ENCODE measurements at regions not wholly inside any gene's neighbourhood (a gene's known extent, or its start where the extent isn't known, plus 50 kb on each side); places are given as distances from the start of the nearest gene placed in this dataset.

- Histone ChIP-seq H3K9me3 (ENCODE audit: low read length) (no peaks in the 10 kb centered on the region), H3K27ac (ENCODE audit: low read depth, low read length, poor library complexity, severe bottlenecking) (no peak overlapping the region), H2AFZ (ENCODE audit: low read length) (no peak overlapping the region), H3K4me1 (ENCODE audit: insufficient read depth, low read length, poor library complexity, severe bottlenecking) (no peaks in the 10 kb centered on the region), H3K36me3 (ENCODE audit: insufficient read depth, low read length) (no peaks in the 10 kb centered on the region), H3K4me3 (ENCODE audit: low read depth, low read length, poor library complexity, severe bottlenecking) (no peak overlapping the region), H3K4me2 (ENCODE audit: low read length) (no peak overlapping the region), H3K79me2 (ENCODE audit: insufficient read depth, low read depth, low read length) (no peaks in the 10 kb centered on the region), H3K9me2 (ENCODE audit: insufficient read depth, low read length) (no peaks in the 10 kb centered on the region), H4K20me1 (ENCODE audit: insufficient read depth, low read length) (no peaks in the 10 kb centered on the region)
- BruUV-seq (replicated peaks): no TSS peak
- intact Hi-C loops (cut with micrococcal nuclease; ENCODE audit: unreplicated experiment): no loop called here
- DNase-seq (ENCODE audit: low spot score): no peak
- POLR2A ChIA-PET: no interaction called here
- TF ChIP-seq CTCF (conservative IDR thresholded peaks at IDR 0.05; ENCODE audit: low read length) (no peak), EZH2phosphoT487 (IDR thresholded peaks at IDR 0.05; ENCODE audit: borderline replicate concordance, low read depth, low read length) (no peak)
- CTCF ChIA-PET (ENCODE audit: unreplicated experiment): no interaction called here
These were observed 64.9 kb upstream of the TAS2R16 start for GRCh38 chr7:123060446-123060845.

GRCh38 chr7:123057911-123058310, 62.4 kb upstream of the TAS2R16 start:
- TF ChIP-seq EZH2phosphoT487 (IDR thresholded peaks at IDR 0.05; ENCODE audit: borderline replicate concordance, low read depth, low read length) (no peak), CTCF (conservative IDR thresholded peaks at IDR 0.05; ENCODE audit: low read length) (no peak)
- Histone ChIP-seq H3K4me2 (ENCODE audit: low read length) (no peak overlapping the region), H3K4me3 (ENCODE audit: low read depth, low read length, poor library complexity, severe bottlenecking) (no peak overlapping the region), H3K36me3 (ENCODE audit: insufficient read depth, low read length) (no peaks in the 10 kb centered on the region), H3K4me1 (ENCODE audit: insufficient read depth, low read length, poor library complexity, severe bottlenecking) (no peaks in the 10 kb centered on the region), H3K9me3 (ENCODE audit: low read length) (no peaks in the 10 kb centered on the region), H2AFZ (ENCODE audit: low read length) (no peak overlapping the region), H3K9me2 (ENCODE audit: insufficient read depth, low read length) (no peaks in the 10 kb centered on the region), H3K79me2 (ENCODE audit: insufficient read depth, low read depth, low read length) (no peaks in the 10 kb centered on the region), H3K27ac (ENCODE audit: low read depth, low read length, poor library complexity, severe bottlenecking) (no peak overlapping the region), H4K20me1 (ENCODE audit: insufficient read depth, low read length) (no peaks in the 10 kb centered on the region)
- BruUV-seq (replicated peaks): no TSS peak
- no peak for DNase-seq (ENCODE audit: low spot score)
- CTCF ChIA-PET (ENCODE audit: unreplicated experiment): no interaction called here
- intact Hi-C loops (cut with micrococcal nuclease; ENCODE audit: unreplicated experiment): no loop called here
- POLR2A ChIA-PET: no interaction called here

GRCh38 chr7:123054357-123055133, 59.0 kb upstream of the TAS2R16 start:
- Histone ChIP-seq H3K9me3 (ENCODE audit: low read length) (no peaks in the 10 kb centered on the region), H3K4me2 (ENCODE audit: low read length) (no peak overlapping the region), H3K4me3 (ENCODE audit: low read depth, low read length, poor library complexity, severe bottlenecking) (no peak overlapping the region), H3K27ac (ENCODE audit: low read depth, low read length, poor library complexity, severe bottlenecking) (no peak overlapping the region), H3K36me3 (ENCODE audit: insufficient read depth, low read length) (no peaks in the 10 kb centered on the region), H4K20me1 (ENCODE audit: insufficient read depth, low read length) (no peaks in the 10 kb centered on the region), H3K4me1 (ENCODE audit: insufficient read depth, low read length, poor library complexity, severe bottlenecking) (no peaks in the 10 kb centered on the region), H3K79me2 (ENCODE audit: insufficient read depth, low read depth, low read length) (no peaks in the 10 kb centered on the region), H2AFZ (ENCODE audit: low read length) (no peak overlapping the region), H3K9me2 (ENCODE audit: insufficient read depth, low read length) (no peaks in the 10 kb centered on the region)
- ChIA-PET CTCF (ENCODE audit: unreplicated experiment) (no interaction called here), POLR2A (interaction anchor here (0.6 kb wide), 1 partner anchor 160 kb away, joined by 5 read pairs; no protein-coding TSS in a partner anchor)
- DNase-seq (ENCODE audit: low spot score): no peak
- TF ChIP-seq CTCF (conservative IDR thresholded peaks at IDR 0.05; ENCODE audit: low read length) (no peak), EZH2phosphoT487 (IDR thresholded peaks at IDR 0.05; ENCODE audit: borderline replicate concordance, low read depth, low read length) (no peak)
- BruUV-seq (replicated peaks): no TSS peak
- intact Hi-C loops (cut with micrococcal nuclease; ENCODE audit: unreplicated experiment): no loop called here
